ENCODE measurements at regions not wholly inside any gene's neighbourhood (a gene's known extent, or its start where the extent isn't known, plus 50 kb on each side); places are given as distances from the start of the nearest gene placed in this dataset.

DNA sequence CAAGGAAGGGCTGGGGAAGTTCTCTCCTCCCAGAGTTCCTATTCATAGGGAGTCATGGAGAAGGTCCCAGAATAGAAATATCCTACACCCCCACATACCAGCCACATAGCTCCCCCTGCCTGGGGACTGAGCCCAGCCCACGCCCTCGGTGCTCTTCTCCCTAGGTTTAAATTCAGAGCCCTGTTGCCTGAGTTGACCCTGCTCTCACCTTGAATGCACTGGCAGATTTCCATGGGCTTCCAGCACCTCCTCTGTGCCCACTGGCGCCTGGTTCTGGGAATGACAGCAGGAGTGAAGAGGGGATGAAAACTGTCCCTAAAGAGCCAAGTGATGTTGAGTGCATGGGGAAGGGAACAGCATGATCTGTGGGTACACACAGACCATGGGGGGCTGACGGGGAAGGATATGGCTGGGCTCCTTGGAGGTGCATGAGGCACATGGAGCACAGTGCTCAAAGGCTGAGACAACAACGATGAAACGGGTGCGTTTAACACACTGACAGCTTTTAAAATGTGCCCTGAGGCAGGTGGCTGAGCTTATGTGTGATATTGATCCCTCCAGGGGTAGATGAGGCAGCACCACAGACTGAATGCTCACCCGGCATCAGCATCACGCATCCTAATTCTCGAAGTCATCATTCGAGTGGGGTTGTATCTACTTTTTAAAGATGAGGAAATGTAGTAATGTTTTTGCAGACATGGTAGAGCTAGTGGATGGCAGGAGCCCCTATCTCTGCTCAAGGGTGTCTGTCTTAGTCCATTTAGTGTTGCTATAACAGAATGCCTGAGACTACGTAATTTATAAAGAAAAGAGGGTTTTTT lies 53.7 kb upstream of the IGFBP3 start:
- DNase-seq (no peak), ATAC-seq (ENCODE audit: low read depth in 2 of 2) (no peak)
- Histone ChIP-seq H3K27ac (ENCODE audit: insufficient read depth, low read length, poor library complexity, severe bottlenecking) (no peak overlapping the region), H3K4me1 (ENCODE audit: control insufficient read depth, insufficient read depth, low read length, poor library complexity, severe bottlenecking) (no peaks in the 10 kb centered on the region), H3K4me3 (ENCODE audit: low read depth, low read length) (no peak overlapping the region), H3K27me3 (ENCODE audit: control insufficient read depth, insufficient read depth, low read length) (no peaks in the 10 kb centered on the region), H3K36me3 (ENCODE audit: control insufficient read depth, insufficient read depth, low read length) (no peaks in the 10 kb centered on the region), H3K9me3 (ENCODE audit: control insufficient read depth in 2 of 2, low read length in 2 of 2) (no peaks in the 10 kb centered on the region)
- Mint-ChIP-seq H3K27ac (no peak overlapping the region), H3K36me3 (no peaks in the 10 kb centered on the region), H3K27me3 (no peaks in the 10 kb centered on the region), H3K4me1 (peaks cover 0 to 5% (median 1%) of the 10 kb centered on the region in 4 donors), H3K9me3 (peaks cover 0 to 4% (median 0%) of the 10 kb centered on the region in 7 donors), H3K4me3 (no peak overlapping the region)

GRCh38 chr7:45973725-45974532 lies 52.9 kb upstream of the IGFBP3 start:
- Histone ChIP-seq H3K27ac (ENCODE audit: insufficient read depth, low read length, poor library complexity, severe bottlenecking) (no peak overlapping the region), H3K4me3 (ENCODE audit: low read depth, low read length) (no peak overlapping the region), H3K36me3 (ENCODE audit: control insufficient read depth, insufficient read depth, low read length) (no peaks in the 10 kb centered on the region), H3K9me3 (ENCODE audit: control insufficient read depth in 2 of 2, low read length in 2 of 2) (no peaks in the 10 kb centered on the region), H3K27me3 (ENCODE audit: control insufficient read depth, insufficient read depth, low read length) (no peaks in the 10 kb centered on the region), H3K4me1 (ENCODE audit: control insufficient read depth, insufficient read depth, low read length, poor library complexity, severe bottlenecking) (no peaks in the 10 kb centered on the region)
- DNase-seq (no peak), ATAC-seq (ENCODE audit: low read depth in 2 of 2) (no peak)
- Mint-ChIP-seq H3K9me3 (peaks cover 0 to 2% (median 0%) of the 10 kb centered on the region in 7 donors), H3K36me3 (no peaks in the 10 kb centered on the region), H3K27ac (no peak overlapping the region), H3K4me3 (no peak overlapping the region), H3K27me3 (no peaks in the 10 kb centered on the region), H3K4me1 (peaks cover 0 to 3% (median 0%) of the 10 kb centered on the region in 4 donors)

- H3K27me3 Mint-ChIP-seq: no peaks in the 10 kb centered on the region
- H3K4me3 ChIP-seq (ENCODE audit: low read depth, low read length): no peak overlapping the region
- H3K9me3 ChIP-seq (ENCODE audit: control insufficient read depth in 2 of 2, low read length in 2 of 2): no peaks in the 10 kb centered on the region
- no peaks in the 10 kb centered on the region for H3K36me3 Mint-ChIP-seq
- no peak for DNase-seq
- no peaks in the 10 kb centered on the region for H3K36me3 ChIP-seq (ENCODE audit: control insufficient read depth, insufficient read depth, low read length)
- H3K4me1 Mint-ChIP-seq: peaks cover 0 to 3% (median 0%) of the 10 kb centered on the region in 4 donors
- no peaks in the 10 kb centered on the region for H3K4me1 ChIP-seq (ENCODE audit: control insufficient read depth, insufficient read depth, low read length, poor library complexity, severe bottlenecking)
- H3K4me3 Mint-ChIP-seq: peak overlapping the region in 1 of 4 donors; percentile 12
- no peak for ATAC-seq (ENCODE audit: low read depth in 2 of 2)
- H3K27ac ChIP-seq (ENCODE audit: insufficient read depth, low read length, poor library complexity, severe bottlenecking): no peak overlapping the region
- H3K9me3 Mint-ChIP-seq: peaks cover 0 to 2% (median 0%) of the 10 kb centered on the region in 7 donors
- no peaks in the 10 kb centered on the region for H3K27me3 ChIP-seq (ENCODE audit: control insufficient read depth, insufficient read depth, low read length)
- no peak overlapping the region for H3K27ac Mint-ChIP-seq
Measured at GRCh38 chr7:45972629-45973312, 51.7 kb upstream of the IGFBP3 start.

DNA sequence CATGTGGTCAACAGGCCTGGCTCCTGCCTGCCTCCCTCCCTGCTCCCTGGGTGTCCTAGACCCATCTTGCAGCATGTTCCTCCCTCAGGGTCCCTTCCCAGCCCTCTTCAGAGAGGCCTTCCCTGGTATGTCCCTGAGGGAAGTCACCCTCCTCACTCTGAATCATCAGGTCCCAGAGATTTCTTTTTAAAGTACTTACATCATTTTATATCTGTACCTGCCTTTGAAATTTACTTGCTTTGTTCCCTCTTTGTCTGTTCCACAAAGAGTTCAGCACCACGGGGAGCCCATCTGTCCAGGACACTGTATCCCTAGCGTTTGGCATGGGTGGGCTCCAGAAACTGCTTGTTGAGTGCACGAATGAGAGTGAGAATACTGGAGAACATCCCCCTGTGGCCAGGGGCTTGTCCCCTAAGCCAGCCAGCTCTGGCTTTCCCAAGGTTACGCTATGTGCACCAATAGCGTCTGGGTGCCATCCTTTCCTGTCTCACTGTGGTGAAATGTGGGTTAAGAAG lies 50.6 kb upstream of the IGFBP3 start:
- Histone ChIP-seq H3K9me3 (ENCODE audit: control insufficient read depth in 2 of 2, low read length in 2 of 2) (no peaks in the 10 kb centered on the region), H3K4me3 (ENCODE audit: low read depth, low read length) (no peak overlapping the region), H3K27me3 (ENCODE audit: control insufficient read depth, insufficient read depth, low read length) (no peaks in the 10 kb centered on the region), H3K27ac (ENCODE audit: insufficient read depth, low read length, poor library complexity, severe bottlenecking) (no peak overlapping the region), H3K36me3 (ENCODE audit: control insufficient read depth, insufficient read depth, low read length) (no peaks in the 10 kb centered on the region), H3K4me1 (ENCODE audit: control insufficient read depth, insufficient read depth, low read length, poor library complexity, severe bottlenecking) (no peaks in the 10 kb centered on the region)
- no peak overlapping the region for H3K27ac Mint-ChIP-seq
- H3K4me3 Mint-ChIP-seq: no peak overlapping the region
- DNase-seq (no peak), ATAC-seq (ENCODE audit: low read depth in 2 of 2) (no peak)
- H3K27me3 Mint-ChIP-seq: peaks cover 4% of the 10 kb centered on the region
- no peaks in the 10 kb centered on the region for H3K36me3 Mint-ChIP-seq
- peaks cover 0 to 2% (median 0%) of the 10 kb centered on the region in 7 donors for H3K9me3 Mint-ChIP-seq
- peaks cover 0 to 3% (median 0%) of the 10 kb centered on the region in 4 donors for H3K4me1 Mint-ChIP-seq

DNA sequence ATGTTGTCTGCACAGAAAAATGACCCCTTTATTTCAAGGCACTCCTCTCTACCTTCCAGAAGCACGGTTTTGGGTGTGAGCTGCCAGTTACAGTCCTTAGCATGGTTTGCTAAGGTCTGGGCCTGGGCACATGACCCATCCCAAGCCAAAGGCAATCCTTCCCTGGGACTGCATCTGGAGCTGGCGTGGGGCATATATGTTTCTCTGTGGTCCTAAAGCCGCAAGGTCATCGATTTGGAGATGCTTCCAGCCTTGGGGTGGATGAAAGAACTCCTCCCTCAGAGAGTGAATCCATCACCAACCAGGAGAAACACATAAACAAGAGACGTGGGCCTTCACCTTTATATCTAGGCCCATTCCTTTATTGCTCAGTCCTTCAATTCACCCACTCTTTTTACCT lies 50.1 kb upstream of the IGFBP3 start:
- peaks cover 4% of the 10 kb centered on the region for H3K27me3 Mint-ChIP-seq
- Histone ChIP-seq H3K27ac (ENCODE audit: insufficient read depth, low read length, poor library complexity, severe bottlenecking) (no peak overlapping the region), H3K27me3 (ENCODE audit: control insufficient read depth, insufficient read depth, low read length) (no peaks in the 10 kb centered on the region), H3K4me1 (ENCODE audit: control insufficient read depth, insufficient read depth, low read length, poor library complexity, severe bottlenecking) (no peaks in the 10 kb centered on the region), H3K4me3 (ENCODE audit: low read depth, low read length) (no peak overlapping the region), H3K36me3 (ENCODE audit: control insufficient read depth, insufficient read depth, low read length) (no peaks in the 10 kb centered on the region), H3K9me3 (ENCODE audit: control insufficient read depth in 2 of 2, low read length in 2 of 2) (no peaks in the 10 kb centered on the region)
- H3K36me3 Mint-ChIP-seq: no peaks in the 10 kb centered on the region
- H3K27ac Mint-ChIP-seq: no peak overlapping the region
- H3K4me1 Mint-ChIP-seq: peaks cover 0 to 3% (median 0%) of the 10 kb centered on the region in 4 donors
- H3K9me3 Mint-ChIP-seq: peaks cover 0 to 2% (median 0%) of the 10 kb centered on the region in 7 donors
- DNase-seq (no peak), ATAC-seq (ENCODE audit: low read depth in 2 of 2) (no peak)
- no peak overlapping the region for H3K4me3 Mint-ChIP-seq
